HG02970 (cell line): ENCODE measurements at regions not wholly inside any gene's neighbourhood (a gene's known extent, or its start where the extent isn't known, plus 50 kb on each side); places are given as distances from the start of the nearest gene placed in this dataset.

Source experiments
- ATAC-seq: cut with Tn5 transposase; IDR thresholded peaks from one replicate; pipeline ENCODE4 v1.9.1; 2021; ENCODE audit warnings: mild to moderate bottlenecking, moderate library complexity, moderate number of reproducible peaks; ENCODE audit not compliant: unreplicated experiment, low FRiP score

DNA sequence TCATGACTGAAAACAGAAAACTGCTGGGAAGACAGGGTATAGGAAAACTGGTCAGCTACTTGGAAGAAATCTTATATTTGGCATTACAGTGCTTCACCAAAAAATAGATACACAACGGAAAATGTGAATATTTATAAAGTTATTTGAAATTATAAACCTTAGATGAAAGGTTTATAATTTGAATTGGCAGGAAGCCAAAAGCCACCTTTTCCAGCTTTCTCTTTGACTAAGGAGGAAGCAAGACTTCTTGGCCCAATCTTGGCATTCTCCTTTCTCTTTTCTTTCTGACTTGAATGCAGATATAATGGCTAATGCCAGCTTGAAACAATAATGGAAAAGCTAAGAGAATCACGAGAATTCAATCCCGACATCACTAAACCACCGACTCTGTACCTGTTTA, 196.5 kb upstream of the PIK3C3 start:
- no peak for ATAC-seq

DNA sequence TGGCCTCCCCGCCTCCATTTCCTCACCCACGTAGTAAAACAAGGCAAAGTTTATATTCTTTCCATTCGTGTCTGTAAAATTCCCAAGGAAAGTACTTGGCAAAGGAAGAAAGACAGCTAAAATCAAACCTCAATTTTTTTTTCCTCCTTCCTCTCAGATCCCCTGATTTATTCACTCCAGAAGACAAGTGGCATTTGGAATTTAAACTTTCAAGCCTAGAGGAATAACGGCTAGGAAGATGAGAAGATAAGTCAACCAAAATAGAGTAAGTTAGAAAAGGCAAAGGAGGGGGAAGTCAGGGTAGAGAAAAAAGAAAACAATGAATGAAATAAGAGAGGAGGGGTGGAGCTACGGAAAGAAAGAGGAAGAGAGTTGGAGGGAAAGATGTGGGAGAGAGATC, 198.9 kb upstream of the PIK3C3 start:
- no peak for ATAC-seq

DNA sequence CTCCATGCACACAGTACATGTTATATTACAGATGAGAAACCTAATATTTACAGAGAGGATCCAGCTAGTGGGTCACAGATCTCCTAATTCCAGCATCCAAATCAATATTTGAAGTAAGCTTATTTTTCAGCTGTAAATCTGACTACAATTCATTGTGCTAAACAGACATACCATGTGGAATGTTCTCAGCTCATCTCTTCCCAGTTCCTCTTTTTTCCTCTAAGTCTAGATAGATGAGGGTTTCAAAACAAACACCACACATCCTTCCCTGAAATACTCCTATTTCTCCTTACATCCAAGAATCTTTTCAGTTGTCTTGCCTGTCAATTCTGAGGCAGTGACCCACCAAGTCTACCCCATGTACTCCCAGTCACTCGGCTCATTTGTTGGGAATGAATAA, 200.7 kb upstream of the PIK3C3 start:
- no peak for ATAC-seq

DNA sequence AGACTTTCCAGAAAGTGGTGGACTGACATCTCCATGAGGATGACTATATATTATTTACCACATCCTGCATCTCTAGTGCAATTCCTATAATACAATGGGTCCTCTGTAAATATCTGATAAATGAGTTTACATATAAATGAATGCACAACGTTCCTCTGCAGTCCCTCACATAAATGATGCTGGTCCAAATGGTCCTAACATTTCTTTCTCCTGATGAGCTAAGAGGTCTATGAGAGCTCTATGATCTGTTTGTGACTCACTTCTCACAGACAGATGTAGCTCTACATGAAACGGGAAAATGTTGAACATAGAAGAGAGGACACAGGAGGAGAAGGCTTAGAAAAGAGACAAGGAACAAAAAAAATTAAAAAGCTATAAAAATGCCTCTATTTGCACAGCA, 201.2 kb upstream of the PIK3C3 start:
- ATAC-seq, result no peak

DNA sequence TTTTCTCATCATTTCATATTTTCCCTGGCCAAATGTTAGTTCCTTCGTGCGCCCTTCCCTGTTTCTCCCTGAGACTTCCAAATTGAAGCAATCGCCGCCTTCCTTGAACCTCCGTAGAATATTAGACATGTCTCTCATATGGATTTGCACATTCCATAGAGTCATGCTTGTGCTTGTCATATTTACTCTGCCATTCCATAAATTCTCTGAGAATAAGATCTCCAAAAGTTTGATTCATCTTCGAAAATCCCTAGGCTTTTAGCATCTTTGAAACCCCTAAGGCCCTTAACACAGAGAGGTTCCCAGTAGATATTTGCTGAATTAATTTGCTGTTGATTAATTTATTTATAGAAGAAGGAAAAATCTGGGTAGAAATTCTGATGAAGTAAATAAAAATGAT, 202.2 kb upstream of the PIK3C3 start:
- ATAC-seq, result no peak

DNA sequence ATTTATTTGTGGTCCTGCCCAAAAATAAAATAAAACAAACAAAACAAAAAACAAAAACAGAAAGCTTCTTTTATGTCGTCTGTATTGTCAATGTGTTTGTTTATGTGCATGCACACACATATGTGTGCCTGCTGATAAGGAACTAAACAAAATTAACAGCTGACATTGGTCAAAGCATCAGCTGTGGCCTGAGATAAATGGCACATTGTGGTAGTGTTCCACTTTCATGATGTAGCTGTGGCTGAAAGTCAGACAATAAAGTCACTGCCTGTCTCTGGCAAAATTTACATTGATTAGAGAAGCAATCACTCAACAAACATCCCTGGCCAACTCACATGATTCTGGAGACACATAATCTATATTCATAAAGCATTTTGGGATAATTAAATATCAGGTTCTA, 203.4 kb upstream of the PIK3C3 start:
- ATAC-seq, result no peak

DNA sequence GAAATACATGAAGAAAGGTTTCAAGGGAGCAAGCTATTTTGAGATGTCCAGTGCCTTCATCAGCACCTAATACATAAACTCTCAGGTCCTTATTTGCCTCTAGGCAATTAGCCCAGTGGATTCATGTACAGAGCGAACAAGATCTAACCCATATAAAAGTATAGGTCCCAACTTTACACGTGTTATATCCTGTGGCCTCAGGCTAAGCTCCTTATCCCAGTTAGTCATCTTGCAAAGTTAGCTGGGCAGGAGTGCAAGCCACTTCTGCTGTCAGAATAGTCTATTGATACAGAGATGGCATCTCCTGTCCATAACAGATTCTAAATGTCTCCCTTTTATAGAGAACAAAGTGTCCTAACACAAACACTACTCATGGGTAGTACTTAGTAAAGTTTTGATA, 203.9 kb upstream of the PIK3C3 start:
- ATAC-seq, result no peak

DNA sequence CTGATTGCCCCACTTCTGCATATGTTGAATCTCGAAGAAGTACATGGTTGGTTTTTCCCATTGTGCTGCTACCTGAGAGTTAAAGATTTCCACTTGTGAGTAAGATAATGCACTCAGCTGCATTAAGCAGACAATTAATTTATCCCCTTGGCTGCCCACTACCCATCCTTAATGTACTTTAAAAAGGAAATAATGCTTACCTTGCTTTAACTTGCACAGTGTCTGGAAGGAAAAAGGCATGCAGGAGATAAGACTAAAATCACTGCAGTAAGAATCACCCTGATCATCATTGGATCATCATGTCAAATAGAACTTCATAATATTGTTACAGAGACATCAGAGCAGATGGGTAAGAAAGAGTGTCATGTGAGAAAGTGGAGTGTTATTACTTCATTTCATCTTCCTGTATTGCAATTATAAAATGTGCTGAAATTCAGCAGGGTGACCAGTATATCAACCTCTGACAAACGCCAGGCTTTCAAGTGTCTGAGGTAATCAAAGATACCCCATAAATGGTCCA, 207.3 kb upstream of the PIK3C3 start:
- no peak for ATAC-seq

DNA sequence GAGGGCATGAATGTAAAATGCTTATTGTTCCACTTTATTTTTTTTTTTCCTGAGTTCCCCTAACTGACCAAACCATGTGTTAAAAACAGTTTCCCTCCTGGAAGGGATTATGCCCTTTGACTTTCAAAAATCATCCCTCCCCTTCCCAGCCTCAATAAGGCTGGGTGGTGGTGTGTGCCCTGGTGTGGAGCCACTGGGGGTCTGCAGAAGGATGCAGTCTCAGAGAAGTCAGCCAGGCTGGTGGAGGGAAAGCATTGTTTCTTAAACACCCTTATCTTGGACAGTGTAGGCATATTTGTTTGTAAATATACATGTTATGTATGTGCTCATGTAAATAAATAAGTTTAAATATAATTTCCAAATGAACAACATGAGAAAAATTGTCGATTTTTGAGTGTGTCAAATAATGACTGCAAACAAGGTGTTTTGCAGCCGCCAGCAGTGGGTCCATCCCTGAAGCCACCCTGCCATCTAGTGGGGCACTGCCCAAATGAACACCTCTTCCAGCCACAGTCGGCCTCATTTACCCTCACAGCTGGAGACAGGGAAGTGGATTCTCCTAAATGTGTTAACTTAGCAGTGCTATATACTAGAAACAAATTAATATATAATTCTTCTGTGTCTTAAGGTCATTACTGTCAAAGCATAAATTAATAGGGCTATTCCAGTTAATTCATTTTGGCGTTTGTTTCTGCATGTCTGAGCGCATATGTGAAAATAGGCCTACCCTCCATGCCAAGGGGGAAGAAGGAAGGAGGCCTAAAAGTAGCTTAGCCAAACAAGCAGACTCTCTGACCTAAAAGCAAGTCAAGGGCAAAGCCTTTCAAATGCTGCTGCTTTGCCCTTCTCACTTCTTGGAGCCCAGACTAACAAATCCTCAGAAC, 209.6 kb upstream of the PIK3C3 start:
- no peak for ATAC-seq

DNA sequence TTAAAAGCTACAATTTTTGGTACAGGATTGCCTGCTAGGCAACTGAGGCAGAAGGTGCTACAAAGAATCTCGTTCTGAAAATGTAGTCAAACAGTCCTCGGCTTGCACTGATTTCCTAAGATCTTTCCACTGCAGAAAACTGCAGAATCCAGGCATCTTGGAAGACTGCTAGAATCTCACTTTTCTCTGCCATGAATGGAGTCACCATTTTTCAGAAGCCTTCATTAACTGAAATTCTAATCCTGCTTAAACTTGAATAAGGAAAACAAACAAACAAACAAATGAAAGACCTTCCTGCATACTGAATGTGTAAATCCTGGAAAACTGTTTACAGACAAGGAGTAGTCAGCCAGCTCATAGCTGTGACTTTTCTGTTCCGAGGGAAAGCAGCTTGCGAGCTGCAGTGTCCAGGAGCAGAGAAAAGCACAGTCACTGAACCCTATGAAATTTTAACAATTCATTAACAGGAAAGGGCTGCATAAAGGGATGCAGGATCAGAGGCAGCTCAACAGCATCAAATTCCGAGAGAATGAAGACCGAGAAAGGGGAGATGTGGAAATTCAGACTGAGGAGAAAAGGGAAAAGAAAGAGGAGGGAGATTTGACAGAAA, 210.5 kb upstream of the PIK3C3 start:
- no peak for ATAC-seq

DNA sequence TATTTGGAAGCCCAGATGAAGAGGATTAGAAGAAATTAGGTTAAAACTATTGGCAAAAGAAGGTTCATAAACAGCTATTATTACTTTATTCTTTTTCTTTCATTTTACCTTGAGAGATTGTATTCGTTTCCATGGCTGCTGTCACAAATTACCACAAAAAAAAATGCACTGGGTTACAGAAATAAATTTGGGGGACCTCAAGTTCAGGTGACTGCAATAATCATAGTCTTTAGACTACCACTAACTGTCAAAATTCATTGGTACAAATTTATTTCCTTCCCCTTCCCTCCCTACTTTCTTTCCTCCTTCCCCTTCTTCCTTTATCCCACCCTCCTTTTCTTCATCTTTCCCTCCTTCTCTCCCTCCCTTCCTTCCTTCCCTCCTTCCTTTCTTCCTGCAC, 217.8 kb upstream of the PIK3C3 start:
- ATAC-seq, result no peak

DNA sequence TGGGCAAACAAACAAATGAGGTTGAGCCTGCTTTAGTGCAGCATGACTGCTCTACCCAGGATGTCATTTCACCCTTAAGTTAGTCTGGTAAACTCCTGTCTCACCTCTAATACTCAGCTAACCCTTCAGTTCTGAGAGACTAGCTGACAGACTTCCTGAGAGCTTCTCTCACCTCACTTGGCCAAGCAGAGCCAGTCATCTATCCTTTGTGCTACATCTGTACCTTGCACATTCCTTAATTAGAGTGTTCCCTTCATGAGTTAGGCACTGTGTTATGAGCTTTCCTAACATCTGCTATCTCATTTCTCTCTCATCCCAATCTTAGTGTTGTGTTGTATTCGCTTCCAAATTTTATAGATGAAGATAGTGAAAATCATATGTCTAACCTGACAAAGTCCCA, 220.1 kb upstream of the PIK3C3 start:
- ATAC-seq, result no peak

DNA sequence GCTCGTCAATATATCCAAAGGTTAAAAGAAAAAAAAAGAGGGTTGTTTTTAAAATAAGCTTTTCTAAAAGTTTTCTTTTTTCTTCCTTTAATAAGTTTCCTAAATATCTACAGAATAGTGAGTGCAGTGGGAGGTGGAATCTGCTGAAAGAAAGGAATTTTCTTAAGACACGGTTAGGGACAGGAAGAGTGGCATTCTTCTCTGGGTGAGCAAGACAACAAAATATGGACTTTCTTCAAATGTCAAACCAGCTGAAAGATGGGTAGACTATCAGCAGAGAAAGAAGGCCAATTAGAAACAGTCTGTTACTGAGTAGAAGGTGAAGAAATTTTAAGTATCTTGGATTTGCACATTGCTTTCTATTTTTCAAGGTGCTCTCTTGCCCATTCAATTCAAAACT, 222.7 kb upstream of the PIK3C3 start:
- no peak for ATAC-seq

DNA sequence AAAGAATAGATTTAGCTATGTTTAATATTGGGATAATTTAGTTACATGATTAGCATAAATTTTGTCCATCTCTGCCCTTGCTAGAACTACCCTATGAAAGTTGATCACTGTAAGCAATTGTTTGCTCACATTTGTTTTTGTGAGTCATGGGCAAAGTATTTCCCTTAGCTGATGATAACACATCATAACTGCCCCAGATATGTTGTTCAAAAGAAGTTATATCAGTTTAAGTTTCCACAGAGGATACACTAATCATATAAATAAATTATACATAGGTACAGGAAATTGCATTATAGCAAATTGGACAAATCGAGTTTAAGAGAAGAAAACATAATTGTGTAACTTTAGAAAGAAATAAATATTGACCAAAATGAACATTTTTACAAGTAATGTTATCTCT, 223.2 kb upstream of the PIK3C3 start:
- no peak for ATAC-seq

DNA sequence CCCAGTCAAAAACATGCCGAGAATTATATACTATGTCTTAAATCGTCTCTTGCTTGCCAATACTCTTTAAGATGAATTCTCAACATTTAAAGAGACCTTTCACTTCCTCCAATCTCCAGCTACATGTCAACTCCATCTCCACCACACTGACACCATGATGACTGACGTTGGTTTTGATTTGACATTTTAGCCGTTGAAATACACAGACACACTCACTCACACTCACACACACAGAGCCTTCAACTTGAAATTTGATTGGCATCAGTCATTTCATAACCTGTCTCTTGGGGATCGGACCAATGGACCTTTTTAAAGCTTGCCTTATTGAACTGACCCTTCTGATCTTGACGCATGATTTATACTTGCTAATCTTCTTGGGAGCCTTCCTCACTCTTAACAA, 230.8 kb upstream of the PIK3C3 start:
- ATAC-seq, result no peak

DNA sequence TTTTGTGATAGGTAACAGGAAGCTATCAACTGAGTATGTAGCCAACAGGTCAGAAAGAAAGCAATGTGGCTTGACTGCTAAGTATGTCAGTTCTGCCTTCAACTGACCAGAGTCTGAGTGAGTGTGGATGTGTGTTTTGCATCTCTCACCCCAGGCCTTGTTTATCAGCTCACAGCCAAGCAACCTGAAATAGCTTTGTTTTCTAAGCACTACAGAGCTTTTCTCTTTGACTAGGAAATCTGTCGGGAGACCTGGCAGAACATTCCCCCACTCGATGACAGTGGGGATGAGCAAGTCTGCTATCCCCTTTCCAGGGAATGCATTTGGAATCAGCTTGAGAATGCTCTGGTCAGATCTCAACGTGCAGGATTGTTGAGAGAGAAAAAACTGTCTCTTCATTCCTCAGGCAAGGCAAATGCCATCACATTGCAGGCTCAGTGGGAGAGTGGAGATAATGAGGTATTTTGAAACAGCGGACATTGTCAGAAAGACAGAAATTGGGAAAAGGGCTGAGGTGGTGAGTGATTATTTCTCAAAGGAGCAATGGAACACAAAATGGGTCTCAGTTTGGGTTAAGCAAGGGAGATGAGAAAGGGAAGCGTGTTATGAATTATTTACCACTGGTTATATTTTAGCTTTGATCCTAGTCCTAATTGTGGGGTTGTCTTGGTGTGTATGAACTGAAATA, 233.8 kb upstream of the PIK3C3 start:
- ATAC-seq, result no peak

DNA sequence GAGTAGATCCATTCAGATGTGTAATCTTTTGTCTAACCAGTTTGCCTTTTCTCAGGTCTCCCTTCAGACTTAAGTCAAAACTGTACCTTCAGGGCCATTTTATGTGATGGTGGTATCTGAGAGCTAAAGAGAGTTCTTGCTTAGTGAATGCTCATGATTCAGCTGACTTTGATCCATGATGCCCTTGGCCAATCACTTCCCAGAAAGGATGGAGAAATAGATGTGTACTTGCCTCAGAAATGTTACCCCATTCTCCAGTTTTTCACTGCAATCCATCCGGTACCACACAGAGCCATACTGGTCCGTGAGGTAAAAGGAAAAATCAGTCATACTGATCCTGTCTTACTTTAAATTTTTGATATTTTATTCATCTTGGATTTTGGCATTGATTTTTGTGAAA, 234.8 kb upstream of the PIK3C3 start:
- no peak for ATAC-seq

DNA sequence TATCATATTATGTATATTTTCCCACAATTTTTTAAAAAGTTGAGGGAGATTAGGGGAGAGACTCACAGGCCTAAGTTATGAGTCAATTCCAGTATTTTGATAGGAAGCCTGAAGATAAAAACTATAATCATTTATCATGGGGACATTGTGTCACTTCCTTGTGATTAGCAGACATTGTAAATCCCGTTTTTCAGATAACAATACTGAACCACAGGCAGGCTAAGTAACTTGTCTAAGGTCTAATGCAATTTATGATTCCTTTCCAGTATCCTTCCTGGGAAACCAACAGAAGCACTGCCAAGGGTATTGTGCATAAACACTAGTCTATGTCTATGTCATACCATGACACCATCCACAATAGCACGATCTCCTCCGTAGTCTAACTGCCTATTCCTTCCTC, 235.2 kb upstream of the PIK3C3 start:
- ATAC-seq, result no peak

DNA sequence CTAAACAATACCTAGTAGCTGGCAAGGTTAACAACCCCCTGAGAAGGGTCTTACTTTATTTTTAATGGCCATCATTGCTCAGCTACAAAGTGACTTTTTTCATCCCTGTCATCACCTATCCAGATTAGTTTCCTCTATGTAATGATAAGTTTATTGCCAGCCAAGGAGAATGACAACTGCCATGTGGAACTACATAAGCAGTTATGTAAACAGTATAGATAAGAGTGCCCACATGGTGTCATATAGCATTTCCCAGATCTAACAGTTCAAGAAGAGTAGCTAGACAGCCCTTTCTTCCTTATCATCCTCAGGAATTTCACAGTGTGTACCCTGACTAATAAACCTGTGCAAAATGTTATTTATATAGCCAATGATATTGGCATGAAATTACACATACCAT, 240.2 kb upstream of the PIK3C3 start:
- ATAC-seq, result no peak

DNA sequence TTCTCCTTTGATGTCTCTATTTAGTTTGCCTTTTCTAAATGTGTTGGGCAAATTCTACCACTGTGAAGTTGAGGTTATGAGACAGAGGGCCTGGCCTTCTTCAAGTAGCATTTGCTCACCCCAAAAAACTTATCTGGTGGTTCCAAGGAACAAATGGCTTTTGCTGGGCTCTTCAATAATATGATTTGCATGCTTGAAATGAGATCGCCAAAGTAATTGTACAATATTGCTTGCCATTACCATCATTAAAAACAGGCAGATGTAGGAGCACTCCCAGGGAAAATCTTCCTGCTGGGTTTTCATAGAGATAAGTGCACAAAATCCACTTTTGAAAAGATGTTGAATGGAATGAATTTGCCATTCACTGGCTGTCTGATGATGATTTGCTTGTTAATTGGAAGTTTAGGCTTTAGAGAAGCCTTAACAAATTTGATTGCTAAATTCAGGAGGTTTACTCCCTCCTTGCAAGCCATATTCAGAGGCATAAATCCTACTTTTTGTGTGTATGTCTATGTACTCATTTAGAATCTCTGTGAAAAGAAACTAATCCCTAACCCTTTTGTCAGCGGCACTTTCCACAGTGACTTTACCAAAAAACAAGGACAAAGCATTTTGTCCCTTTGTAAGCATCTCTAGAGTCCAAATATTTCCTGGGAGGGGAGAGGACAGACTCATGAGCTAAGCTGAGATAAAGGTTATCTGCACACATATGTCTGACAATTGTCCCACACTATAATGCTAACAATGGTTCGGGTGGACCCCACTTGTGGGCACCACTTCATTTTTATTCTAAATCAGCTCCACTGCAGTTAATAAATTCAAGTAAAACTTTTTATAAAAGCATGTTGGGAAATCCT, 240.8 kb upstream of the PIK3C3 start:
- no peak for ATAC-seq

DNA sequence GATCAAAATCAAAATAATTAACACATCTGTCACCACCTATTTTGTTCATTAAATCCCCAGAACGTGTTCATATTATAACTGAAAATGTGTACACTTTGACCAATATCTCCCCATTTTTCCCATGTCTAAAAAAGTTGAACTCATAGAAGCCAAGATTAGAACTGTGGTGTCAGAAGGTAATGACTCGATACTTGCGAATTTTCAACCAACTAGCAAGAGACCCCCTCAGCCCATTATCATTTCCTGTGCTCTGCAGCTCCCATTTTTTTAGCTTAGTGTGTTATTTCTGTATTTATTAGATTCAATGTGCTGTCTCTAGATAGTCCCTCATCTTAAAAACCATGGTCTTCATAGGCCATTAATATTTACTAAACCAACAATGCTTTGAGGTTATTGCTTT, 248.7 kb upstream of the PIK3C3 start:
- ATAC-seq, result no peak
